CD4-positive, alpha-beta T cell treated with Interleukin-4 for 1 hour (primary cell): ENCODE measurements at regions not wholly inside any gene's neighbourhood (a gene's known extent, or its start where the extent isn't known, plus 50 kb on each side); places are given as distances from the start of the nearest gene placed in this dataset.
"Not testable (repeated sequence)": the region's sequence is repeated elsewhere in the genome, so short reads cannot be mapped to it uniquely, and the experiment has no call there.

Experiments used
- DNase-seq, 2 donors: peaks; one replicate each; pipeline ENCODE4 v3.0.0-alpha.2; 2020 to 2022

DNA sequence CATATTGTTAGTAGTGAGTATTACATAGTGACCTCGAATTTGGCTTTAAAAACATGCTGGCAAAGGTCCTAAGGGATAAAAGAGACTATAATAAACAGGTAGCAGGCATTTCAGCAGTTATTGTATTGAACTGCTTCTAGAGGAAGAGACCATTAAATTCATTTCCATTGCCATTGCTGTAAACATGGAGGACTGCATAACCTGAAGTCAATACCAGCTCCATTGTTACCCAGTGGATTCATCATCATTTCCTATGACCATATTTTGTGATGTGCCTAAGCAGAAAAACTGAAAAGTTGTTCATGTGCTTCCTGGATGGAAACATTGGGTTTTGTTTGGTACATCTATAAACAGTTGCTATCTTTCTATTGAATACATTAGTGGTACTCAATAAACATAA is 482.5 kb upstream of the UBE2E2 start:
- no peak for DNase-seq

DNA sequence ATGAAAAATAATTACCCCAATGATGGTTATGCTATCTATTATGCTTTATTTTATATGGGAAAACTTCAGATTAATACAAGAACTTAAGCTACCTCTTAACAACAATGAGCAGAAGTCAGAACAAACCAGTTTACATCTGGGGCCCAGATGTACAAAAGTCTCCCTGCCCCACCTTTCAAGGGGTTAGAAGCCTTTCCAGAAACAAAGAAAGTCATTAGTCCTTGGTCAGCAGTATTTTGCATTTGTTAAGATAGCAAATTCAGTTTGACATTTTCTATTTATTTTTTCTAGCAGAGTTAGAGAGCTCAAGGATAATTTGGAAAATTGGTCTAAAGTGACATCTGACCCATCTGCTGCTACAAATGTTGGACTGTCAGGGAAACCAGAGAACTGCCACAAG is 478.7 kb upstream of the UBE2E2 start:
- no peak for DNase-seq

DNA sequence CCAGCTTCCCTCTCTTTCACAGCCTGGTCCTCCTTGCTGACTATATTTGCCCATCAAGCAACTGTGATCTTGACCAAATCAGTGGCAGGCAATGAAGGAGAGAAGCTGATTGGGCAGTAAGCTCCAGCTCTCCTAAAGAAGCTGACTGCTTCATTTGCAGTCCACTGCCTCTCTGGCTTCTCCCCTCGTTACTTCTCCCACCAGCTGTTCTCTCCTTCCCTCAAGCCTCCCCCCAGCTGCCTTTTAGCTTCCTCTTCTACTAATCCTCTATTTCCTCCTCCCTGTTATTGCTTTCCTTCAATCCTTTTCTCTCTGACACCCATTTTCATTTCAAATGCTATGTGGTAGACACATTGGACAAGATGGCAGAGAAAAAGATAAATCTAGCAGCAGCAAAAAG is 474.7 kb upstream of the UBE2E2 start:
- DNase-seq: no peak

DNA sequence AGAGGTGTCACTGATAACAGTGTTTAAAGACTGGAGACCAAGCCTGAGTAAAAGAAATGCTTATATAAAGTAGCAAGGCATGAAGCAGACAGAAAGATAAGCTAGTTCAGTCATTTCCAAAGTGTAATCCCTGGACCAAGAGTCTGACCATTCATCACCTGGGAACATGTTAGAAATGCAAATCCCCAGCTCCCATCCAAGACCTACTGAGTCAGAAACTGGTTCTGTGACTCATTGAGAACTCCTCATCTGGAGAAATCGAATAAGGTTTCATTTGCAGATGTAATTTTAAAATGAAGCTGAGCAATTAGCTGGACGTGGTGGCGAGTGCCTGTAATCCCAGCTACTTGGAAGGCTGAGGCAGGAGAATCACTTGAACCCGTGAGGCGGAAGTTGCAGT is 473.9 kb upstream of the UBE2E2 start:
- no peak for DNase-seq

DNA sequence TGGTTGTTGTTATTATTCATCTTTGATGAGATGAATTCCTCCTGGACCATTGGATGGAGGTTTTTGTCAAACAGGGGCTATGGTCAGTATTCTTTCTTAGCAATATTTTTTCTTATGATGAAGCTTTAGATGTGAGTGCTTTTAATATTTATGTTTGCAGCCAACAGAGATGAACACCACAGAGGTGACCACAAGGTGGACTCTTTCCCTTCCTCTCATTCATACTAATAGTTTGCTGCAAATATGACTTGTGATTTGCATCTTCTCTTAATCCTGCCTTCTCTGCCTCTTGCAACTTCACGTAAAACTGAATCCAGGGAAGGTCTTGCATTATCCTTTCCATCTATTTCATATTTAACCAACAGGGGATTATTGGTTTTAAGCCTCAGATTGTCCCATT is 473.1 kb upstream of the UBE2E2 start:
- DNase-seq: no peak

DNA sequence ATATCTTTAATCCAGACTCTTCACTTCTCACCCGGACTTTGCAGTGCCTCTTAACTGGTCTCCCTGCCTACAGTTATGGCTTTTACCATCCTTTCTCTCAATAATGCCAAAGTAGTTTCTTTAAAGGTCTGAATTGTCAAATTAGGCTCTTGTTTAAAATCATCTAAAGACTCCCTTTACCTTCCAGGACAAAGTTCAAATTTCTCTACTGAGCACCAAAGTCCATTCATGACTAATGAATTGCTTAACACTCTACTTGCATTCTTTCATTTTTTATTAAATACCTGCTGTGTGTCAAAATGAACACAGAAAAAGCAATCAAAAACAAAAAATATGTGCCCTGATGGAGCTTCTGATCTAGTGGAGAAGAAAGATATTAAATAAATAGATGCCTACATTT is 472.4 kb upstream of the UBE2E2 start:
- DNase-seq: no peak

DNA sequence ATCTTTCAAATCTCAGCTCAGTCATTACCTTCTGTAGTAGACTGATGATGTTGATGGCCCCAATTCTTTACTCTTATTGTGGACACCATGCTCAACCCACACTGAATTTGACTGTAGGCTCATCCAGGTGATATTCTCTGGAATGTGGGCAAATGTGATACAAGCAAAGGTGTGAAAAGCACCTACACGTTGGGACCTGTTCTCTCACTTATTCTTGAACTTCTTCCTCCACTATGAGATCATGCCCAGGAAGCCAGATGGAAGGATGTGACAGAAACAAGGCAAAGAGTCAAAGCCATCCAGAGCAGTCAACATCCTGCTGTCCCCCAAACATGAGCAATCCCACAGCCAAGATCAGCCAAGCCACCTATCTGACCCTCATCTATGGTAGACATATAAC is 471.2 kb upstream of the UBE2E2 start:
- DNase-seq: no peak

DNA sequence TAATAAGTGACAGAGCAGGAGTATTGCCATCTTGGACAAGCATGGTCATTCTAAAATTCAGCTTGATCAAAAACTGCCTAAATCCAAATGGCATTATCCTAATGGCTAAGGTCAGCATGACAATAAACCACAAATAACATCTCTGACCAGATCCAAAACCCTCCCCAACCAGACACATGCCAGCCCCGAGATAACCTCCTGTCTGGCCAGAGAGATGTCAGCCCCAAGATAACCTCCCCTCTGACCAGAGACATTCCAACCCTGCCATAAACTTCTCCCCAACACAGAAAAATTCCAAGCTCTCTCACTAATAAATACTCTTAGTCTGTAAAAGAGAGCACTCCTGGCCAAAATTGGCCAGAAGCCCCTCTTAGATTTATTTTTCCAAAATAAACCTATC is 470.5 kb upstream of the UBE2E2 start:
- DNase-seq: no peak

DNA sequence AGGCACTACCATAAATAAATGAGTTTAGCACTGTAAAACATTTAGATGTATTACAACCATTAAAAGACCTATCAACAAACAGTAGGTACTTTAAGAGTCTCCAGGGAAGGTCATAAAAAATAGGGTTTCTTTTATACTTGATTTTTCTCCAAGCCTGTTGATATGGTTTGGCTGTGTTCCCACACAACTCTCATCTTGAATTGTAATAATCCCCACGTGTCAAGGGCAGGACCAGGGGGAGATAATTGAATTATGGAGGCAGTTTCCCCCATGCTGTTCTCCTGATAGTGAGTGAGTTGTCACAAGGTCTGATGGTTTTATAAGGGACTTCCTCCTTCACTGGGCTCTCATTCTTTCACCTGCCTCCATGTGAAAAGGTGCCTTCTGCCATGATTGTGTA is 468.9 kb upstream of the UBE2E2 start:
- no peak for DNase-seq

DNA sequence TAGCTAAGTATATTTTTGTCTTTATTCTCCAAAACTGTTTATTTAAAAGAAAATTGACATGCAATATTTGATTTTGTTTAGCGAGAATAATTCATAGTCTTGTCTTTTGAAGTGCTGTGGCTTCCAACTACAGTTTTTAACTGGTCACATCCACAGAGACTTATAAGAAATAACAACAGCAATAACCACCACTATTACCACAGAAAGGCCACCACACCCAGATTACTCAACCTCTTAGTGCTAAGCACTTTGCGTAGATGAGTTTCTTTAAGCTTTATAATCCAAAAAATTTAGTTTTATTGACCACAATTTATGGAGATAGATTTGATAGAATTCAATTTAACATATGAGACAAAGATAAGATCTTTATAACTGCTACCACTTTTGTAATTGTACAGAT is 468.4 kb upstream of the UBE2E2 start:
- no peak for DNase-seq

DNA sequence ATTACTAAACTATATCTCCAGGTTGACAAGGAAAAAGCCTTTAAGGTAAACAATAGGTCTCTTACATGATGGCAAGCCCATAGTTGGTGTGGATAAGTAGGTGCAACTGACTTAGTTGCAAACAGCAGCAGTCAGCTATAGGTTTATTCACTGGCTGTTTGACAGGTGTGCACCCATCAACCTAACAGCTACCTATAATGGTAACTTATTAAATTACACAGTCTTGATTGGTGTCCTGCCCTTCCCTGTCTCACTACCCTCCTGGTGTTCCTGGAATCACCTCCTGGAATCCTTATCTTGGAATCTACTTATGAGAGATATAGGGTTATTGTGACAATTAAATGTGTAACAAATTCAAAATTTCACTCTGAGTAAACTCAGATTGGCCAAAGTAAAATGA is 467.8 kb upstream of the UBE2E2 start:
- DNase-seq: no peak

DNA sequence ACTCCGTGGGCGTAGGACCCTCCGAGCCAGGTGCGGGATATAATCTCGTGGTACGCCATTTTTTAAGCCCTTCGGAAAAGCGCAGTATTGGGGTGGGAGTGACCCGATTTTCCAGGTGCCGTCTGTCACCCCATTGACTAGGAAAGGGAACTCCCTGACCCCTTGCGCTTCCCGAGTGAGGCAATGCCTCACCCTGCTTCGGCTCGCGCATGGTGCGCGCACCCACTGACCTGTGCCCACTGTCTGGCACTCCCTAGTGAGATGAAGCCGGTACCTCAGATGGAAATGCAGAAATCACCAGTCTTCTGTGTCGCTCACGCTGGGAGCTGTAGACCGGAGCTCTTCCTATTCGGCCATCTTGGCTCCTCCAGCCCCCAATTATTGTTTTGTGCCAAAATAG is 459.7 kb upstream of the UBE2E2 start:
- not testable (repeated sequence) for DNase-seq

DNA sequence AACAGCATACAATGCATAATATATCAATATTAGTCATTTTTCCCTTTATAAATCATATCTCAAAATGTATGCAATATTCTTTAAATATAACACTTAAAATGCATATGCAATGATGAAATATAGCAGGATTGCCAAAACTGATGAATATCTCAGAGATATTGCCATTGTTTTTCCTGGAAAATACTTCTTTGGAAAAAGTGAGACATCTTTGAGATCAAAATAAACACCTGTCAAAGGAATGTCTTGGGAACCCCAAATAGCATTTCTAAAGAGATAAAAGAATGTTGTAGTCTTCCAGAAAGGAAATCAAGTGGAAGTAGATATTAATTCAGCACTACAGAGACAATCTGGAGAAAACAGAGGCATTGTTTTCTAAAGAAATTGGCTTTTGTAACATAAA is 457.8 kb upstream of the UBE2E2 start:
- no peak for DNase-seq

DNA sequence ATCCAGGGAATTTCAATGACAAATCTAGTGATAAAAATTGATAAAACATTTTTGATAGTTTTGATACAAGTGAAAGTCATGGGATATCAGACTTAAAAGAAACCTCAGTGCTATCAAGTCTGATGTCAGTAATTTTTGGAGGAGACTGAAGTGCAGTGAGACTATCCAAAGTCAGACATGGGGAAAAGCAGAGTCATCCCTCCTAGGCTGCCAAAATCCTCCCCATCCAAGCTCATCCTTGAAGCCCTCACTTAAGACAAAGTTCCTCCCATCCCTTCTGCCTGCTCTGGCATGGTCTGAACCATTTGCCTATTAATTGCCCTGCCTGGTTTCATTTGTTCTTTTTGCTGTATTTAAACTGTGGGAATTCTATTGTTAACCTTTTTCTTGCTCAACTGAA is 456.9 kb upstream of the UBE2E2 start:
- DNase-seq: no peak

DNA sequence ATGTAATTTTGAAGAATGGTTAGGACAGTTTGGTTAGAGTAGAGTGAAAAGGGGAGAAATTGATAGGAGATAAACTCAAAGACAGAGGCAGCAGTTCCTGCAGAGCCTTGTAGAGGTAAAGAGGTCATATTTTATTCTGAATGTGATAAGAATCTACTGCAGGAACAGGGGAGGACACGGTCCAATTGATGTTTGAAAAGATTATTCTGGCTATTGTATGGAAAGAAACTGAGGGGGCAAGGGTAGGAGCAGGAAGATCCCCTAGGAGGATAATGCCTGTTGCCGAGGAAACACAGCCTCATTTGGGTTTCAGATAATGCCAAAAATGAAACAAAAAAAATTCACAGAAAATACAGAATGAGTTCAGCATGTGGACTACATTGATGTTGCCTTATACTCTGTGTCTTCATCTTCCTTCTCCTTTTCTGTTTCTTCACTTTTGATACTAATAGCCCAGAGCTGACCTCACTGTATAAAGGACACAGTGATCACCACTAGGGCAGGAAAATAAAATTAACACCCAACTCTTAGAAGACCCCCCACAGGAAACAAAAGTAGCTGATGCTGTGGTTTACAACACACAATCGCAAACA is 454.6 kb upstream of the UBE2E2 start:
- no peak for DNase-seq

DNA sequence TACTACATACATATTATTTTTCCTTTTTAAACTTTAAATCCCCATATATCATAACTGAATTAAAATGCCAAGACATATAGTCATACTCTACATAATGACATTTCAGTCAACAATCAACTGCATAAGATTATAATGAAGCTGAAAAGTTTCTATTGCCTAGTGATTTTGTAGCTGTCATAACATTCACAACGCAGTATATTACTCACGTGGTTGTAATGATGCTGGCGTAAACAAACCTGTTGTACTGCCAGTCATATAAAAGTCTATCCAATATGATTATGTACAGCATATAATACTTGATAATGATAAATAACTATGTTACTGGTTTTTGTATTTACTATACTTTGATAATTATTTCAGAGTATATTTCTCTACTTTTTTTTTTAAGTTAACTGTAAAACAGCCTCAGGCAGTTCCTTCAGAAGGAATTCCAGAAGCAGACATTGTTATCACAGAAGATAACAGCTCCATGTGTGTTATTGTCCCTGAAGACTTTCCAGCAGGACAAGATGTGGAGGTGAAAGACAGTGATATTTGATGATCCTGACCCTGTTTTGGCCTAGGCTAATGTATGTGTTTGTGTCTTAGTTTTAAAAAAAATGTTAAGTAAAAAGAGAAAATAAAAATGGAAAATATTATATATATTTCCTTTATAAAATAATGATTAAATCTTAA is 443.4 kb upstream of the UBE2E2 start:
- no peak for DNase-seq

DNA sequence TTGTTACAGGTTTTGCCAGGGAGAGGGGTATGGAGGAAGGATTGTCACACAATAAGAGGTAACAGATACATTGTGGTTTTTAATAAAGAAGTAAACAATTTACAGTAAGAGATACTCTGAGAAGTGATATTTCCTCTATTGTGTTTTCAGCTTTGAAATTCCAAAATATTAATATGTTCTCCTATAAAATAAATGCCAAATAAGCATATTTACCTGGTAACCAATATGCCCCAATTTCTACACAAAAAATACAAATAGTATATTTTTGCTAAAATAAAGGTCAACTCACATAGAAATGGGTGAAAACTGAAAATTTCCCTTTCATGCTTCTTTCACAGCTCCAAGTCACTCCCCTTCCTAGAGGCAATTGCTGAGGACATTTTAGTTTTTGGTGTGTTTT is 437.4 kb upstream of the UBE2E2 start:
- no peak for DNase-seq

DNA sequence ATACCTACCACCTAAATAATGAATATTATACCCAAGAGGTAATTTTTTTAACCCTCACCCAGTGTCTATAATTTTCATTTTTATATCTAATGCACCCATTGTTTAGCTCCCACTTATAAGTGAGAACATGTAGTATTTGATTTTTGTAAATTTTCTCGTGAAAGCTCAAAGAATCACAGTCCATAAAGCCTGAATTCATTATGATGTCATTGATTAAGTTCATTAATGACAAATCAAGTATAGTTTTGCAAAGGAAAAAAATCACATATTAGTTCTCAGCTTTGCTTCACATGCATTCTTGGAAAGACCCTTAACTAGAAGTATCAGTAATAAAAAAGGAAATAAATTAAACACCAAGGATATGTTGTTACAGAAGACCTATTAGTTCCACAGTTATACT is 425.3 kb upstream of the UBE2E2 start:
- DNase-seq: no peak

DNA sequence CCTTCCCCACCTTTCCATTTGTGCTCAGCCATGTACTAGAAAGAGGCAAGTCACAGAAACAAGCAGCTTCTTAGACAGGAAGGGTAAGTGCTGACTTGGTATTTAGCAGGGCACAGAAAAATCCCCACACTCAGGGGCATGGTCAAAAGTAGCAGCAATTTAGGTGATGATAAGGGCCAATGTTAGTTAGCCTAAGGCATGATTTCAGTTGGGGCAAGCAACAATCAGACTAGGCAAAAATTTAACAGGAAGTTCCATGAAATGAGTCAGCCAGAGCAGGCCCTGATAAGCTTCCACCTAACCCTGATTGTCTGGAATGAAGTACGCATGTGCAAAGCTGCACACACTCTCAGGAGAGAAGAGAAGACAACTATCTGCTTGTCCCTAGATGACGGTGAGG is 423.4 kb upstream of the UBE2E2 start:
- no peak for DNase-seq

DNA sequence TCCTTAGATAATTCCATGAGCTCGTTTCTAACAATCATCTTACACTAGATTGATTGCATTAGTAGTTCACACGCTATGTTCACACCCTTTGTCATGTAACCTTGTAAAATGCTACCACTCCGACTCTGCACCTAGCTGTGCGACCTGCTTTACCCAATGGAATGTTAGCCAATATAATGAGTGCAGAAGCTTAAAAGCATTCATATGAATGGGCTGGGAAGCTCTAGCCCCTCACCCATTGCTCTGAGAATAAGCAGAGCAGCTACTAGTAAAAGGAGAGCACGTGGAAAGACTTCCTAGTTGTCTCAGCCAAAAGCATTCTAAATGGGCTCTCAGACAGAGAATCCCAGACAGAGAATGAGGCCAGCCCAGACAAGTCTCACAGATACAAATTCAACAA is 410.6 kb upstream of the UBE2E2 start:
- no peak for DNase-seq

DNA sequence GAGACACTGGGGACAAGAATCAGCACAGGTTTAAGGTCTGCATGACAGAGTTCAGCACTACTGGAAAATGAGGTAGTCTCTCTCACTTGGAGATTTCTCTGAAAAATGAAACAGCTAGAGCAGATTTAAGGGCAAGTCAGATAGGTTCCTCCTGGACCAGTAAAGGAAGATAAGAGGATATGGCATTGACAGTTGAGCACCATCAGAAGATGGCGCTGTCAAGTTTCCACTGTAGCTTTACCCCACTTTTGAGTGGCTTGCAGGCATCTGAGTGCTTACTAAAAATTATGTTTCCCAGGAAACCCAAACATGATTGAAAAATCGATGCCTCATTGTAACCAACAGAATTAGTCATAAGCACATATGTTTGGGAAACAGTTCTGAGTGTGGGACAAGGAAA is 407.2 kb upstream of the UBE2E2 start:
- DNase-seq: no peak

DNA sequence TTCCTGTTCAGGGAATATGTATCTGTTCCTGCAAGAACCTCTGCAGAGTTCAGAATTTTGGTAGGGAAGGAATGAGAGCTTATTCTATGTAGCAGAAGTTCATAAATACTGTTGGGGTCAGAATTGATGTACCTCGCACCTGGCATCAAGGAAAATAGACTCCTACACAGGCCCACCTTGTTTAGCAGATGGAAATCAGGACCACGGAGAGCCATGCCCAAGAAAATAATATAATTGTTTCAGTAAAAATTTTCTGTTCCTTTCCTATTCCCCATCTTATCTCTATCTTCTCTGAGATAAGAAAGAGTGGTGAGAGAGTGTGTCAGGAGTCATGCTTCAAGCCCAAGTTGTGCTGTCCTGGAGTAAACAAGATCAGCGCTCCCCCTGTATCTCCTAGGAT is 404.7 kb upstream of the UBE2E2 start:
- no peak for DNase-seq

DNA sequence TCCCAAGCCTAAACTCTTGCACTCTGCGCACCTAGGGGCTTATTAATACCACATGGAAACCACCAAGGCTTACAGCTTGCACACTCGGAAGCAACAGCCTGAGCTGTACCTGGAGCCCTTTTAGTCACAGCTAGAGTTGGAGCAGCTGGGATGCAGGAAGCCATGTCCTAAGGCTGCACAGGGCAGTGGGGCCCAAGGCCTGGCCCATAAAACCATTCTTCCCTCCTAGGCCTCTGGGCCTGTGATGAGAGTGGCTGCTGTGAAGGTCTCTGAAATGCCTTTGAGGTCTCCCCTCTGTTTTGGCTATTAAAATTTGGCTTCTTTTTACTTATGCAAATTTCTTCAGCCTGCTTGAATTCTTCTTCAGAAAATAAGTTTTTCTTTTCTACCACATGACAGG is 383.9 kb upstream of the UBE2E2 start:
- no peak for DNase-seq

DNA sequence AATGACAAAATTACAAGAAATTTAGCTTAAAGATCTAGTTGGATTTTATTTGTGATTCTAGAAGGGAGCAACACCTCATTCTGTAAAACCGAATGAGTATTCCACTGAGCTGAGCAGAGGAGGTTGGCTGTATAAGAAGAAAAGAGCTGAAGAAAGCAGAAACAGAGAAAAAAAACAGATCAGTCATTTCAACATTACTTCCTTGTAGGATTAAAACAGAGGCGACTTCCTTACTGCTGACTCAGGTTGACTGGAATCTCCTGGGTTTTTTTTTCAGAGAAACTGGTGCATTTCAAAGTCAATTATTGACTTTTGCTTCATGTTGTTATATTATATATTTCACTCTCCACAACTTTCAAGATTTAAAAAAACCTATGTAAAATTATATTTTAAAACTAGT is 368.1 kb upstream of the UBE2E2 start:
- DNase-seq: no peak

DNA sequence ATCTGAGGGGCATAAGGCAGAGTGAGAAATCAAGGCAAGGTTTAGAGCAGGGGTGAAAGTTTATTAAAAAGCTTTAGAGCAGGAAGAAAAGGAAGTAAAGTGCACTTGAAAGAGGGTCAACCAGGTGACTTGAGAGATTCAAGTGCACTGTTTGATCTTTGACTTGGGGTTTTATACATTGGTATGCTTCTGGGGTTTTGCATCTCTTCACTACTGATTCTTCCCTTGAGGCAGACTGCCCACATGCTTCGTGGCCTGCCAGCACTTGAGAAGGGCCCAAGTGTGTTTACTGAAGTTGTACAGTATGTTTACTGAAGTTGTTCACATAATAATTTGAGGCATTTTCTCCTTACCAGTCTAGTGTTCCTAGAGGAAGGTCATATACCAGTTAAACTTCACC is 367.0 kb upstream of the UBE2E2 start:
- no peak for DNase-seq

DNA sequence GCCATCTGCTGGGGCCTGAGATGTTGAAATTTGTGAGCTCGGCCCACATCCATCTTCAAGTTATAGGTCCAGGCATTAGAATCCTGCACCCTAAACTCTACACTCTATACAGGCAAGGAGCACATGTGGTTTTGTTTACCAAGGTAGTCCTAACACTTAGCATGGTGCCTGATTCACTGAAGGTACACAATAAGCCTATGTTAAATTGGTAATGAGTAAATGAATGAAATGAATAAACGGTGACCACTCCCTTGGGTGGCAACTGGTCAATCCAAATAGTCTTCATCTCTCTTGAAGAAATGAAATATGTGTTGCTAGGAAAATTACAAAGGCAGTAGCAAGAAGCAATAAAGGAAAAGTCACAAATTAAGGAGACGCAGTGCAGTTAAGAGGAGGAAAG is 359.3 kb upstream of the UBE2E2 start:
- no peak for DNase-seq
